SK-N-MC (cell line): ENCODE measurements at regions not wholly inside any gene's neighbourhood (a gene's known extent, or its start where the extent isn't known, plus 50 kb on each side); places are given as distances from the start of the nearest gene placed in this dataset.

Source experiments
- EZH2 ChIP-seq: fragments of 200-600 bp; sonication (generic); IDR thresholded peaks from one replicate; pipeline ENCODE4 v1.6.1; 2017; ENCODE audit warnings: antibody characterized with exemption
- FOXP2 ChIP-seq: optimal IDR thresholded peaks from 2 replicates; pipeline ENCODE3; 2011; ENCODE audit warnings: mild to moderate bottlenecking, moderate library complexity; ENCODE audit not compliant: insufficient read depth; ENCODE audit errors: extremely low read length, control extremely low read depth
- POLR2AphosphoS5 ChIP-seq: IDR thresholded peaks from 2 replicates; pipeline ENCODE4 v1.6.1; 2012; ENCODE audit warnings: mild to moderate bottlenecking, low read depth, low read length, borderline replicate concordance

GRCh38 chr1:193951984-193952383 lies 765.6 kb upstream of the B3GALT2 start:
- TF ChIP-seq POLR2AphosphoS5: no peak
- TF ChIP-seq EZH2: no peak
- TF ChIP-seq FOXP2: no peak
